Calu3 (cell line): ENCODE measurements at regions not wholly inside any gene's neighbourhood (a gene's known extent, or its start where the extent isn't known, plus 50 kb on each side); places are given as distances from the start of the nearest gene placed in this dataset.
A peak's percentile ranks its signal among the peaks of the same experiment; 100 is the strongest.

Source experiments
- BruUV-seq: library from RNA; stranded (reverse); fragments of 400-500 nt; replicated peaks from 2 replicates; lab custom pipeline; 2021; lab: Mats Ljungman, UMichigan
- CTCF ChIA-PET: fragments of 300-600 bp; sonication (Branson Sonifier 250); formaldehyde crosslinking; loops from one replicate; lab custom pipeline; 2022; ENCODE audit warnings: antibody characterized with exemption; lab: Charles Lee
- DNase-seq: peaks from one replicate; pipeline ENCODE4 v3.0.0; 2022
- H3K27ac Mint-ChIP-seq: one replicate; pipeline ENCODE4 v1.8.0; 2022; ENCODE audit warnings: mixed read lengths; ENCODE audit not compliant: unreplicated experiment
- H3K27me3 Mint-ChIP-seq: one replicate; pipeline ENCODE4 v1.8.0; 2022; ENCODE audit warnings: mixed read lengths; ENCODE audit not compliant: unreplicated experiment
- H3K36me3 Mint-ChIP-seq: one replicate; pipeline ENCODE4 v1.8.0; 2022; ENCODE audit warnings: mild to moderate bottlenecking, moderate library complexity, mixed read lengths; ENCODE audit not compliant: insufficient read depth, unreplicated experiment
- H3K4me1 Mint-ChIP-seq: one replicate; pipeline ENCODE4 v1.8.0; 2022; ENCODE audit warnings: mild to moderate bottlenecking, low read depth, mixed read lengths; ENCODE audit not compliant: unreplicated experiment
- H3K4me3 Mint-ChIP-seq: one replicate; pipeline ENCODE4 v1.8.0; 2022; ENCODE audit warnings: mild to moderate bottlenecking, low read depth, moderate library complexity, mixed read lengths; ENCODE audit not compliant: unreplicated experiment
- H3K9me3 Mint-ChIP-seq: one replicate; pipeline ENCODE4 v1.8.0; 2022; ENCODE audit warnings: low read depth, mixed read lengths; ENCODE audit not compliant: unreplicated experiment
- CTCF ChIP-seq: fragments of 200-600 bp; IDR thresholded peaks from one replicate; pipeline ENCODE4 v1.8.0; 2022; ENCODE audit warnings: antibody characterized with exemption; ENCODE audit not compliant: unreplicated experiment
- intact Hi-C: fragments of 100-400 bp; cut with micrococcal nuclease; formaldehyde crosslinking; loops from one replicate; pipeline ENCODE4 v1.10.0; 2022; ENCODE audit not compliant: unreplicated experiment

DNA sequence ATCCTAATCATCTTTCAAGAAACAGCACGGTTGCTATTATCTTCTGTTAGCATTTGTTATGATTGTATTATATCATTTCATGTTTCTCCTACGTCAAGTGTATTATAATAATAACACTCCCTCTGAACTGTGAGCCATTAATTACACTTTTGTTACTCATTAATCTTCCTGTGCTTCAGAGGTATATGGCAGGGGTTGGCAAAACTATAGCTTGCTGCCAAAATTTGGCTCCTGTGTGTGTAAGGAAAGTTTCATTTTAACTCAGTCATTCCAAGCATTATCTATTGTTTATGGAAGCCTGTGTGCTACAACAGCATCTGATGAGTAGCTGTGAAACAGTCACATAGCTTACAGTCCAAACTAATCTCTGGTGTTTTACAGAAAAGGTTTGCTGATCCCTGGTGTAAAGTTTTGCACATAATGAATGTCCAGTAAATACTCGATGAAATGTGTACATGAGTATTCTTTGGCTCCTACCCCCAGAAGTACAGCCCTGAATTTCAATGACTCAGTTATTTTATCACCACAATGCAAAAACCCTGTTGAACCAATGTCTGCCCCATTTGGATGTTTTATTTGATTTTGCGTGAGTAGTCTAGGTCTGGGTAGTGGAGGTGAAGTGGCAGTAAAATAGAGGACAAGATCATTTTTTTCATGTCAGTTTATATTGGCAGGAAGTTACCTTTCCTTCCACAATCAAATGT is 648.2 kb downstream of the MAT2B start:
- no peak for DNase-seq
- Mint-ChIP-seq H3K36me3 (no peaks in the 10 kb centered on the region), H3K27ac (peak overlapping the region; percentile 8), H3K4me3 (no peak overlapping the region), H3K9me3 (peaks cover 3% of the 10 kb centered on the region), H3K27me3 (no peaks in the 10 kb centered on the region), H3K4me1 (peaks cover 15% of the 10 kb centered on the region)
- BruUV-seq, result no TSS peak
- intact Hi-C loops, result no loop called here
- CTCF ChIA-PET, result no interaction called here
- no peak for TF ChIP-seq CTCF

GRCh38 chr5:164170814-164171213 is 665.4 kb downstream of the MAT2B start:
- intact Hi-C loops, result no loop called here
- CTCF ChIA-PET, result no interaction called here
- no peak for DNase-seq
- H3K4me1 Mint-ChIP-seq, result peaks cover 13% of the 10 kb centered on the region
- H3K27me3 Mint-ChIP-seq, result no peaks in the 10 kb centered on the region
- no TSS peak for BruUV-seq
- H3K4me3 Mint-ChIP-seq, result no peak overlapping the region
- no peak for TF ChIP-seq CTCF
- no peaks in the 10 kb centered on the region for H3K36me3 Mint-ChIP-seq
- H3K27ac Mint-ChIP-seq, result no peak overlapping the region
- H3K9me3 Mint-ChIP-seq, result no peaks in the 10 kb centered on the region

DNA sequence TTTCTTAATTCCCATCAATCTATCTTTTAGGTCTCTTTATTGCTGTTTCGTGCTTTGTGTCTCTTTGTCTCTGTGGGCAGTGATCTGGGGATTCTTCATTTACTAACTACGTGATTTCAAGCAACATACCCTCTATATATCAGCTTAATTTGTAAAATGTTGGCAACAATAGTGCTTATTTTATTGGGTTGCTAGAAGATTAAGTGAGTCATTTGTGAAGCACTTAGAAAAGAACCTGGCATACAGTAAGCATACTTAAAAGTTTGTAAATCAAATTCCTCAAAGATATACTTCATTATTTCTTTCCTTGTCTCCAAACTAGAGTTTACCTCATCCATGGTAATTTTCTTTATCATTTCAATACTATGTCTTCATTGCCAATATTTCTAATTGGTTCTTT is 669.7 kb downstream of the MAT2B start:
- H3K4me3 Mint-ChIP-seq, result no peak overlapping the region
- H3K9me3 Mint-ChIP-seq, result no peaks in the 10 kb centered on the region
- H3K27ac Mint-ChIP-seq, result no peak overlapping the region
- CTCF ChIA-PET, result no interaction called here
- H3K4me1 Mint-ChIP-seq, result peaks cover 13% of the 10 kb centered on the region
- intact Hi-C loops, result no loop called here
- BruUV-seq, result no TSS peak
- no peak for TF ChIP-seq CTCF
- no peak for DNase-seq
- no peaks in the 10 kb centered on the region for H3K27me3 Mint-ChIP-seq
- H3K36me3 Mint-ChIP-seq, result no peaks in the 10 kb centered on the region

DNA sequence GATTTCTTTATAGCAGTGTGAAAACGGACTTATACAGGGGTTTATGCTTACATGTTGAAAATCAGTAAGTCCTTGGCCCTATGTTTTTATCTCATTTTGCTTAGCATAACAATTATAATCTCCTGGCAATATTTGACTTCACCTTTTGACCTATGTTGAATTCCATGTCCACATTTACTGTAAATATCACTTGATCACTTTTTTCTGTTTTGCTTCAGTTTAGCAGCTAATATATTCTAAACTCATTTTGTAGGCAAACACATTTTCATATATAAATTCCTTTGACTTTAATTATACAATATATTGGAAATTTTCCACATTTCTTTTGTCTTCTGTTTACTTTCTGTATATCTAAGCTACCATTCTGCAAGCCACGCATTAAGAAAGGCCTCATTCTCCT is 674.0 kb downstream of the MAT2B start:
- Mint-ChIP-seq H3K4me1 (peaks cover 28% of the 10 kb centered on the region), H3K27me3 (no peaks in the 10 kb centered on the region), H3K36me3 (no peaks in the 10 kb centered on the region), H3K27ac (no peak overlapping the region), H3K4me3 (no peak overlapping the region), H3K9me3 (no peaks in the 10 kb centered on the region)
- no peak for DNase-seq
- TF ChIP-seq CTCF, result no peak
- BruUV-seq, result no TSS peak
- intact Hi-C loops, result no loop called here
- CTCF ChIA-PET, result interaction anchor here (0.7 kb wide), 1 partner anchor 288 kb away, joined by 3 read pairs; no protein-coding TSS in a partner anchor
